Type B pancreatic cell (in vitro differentiated cells): ENCODE measurements at regions not wholly inside any gene's neighbourhood (a gene's known extent, or its start where the extent isn't known, plus 50 kb on each side); places are given as distances from the start of the nearest gene placed in this dataset.
"Not testable (repeated sequence)": the region's sequence is repeated elsewhere in the genome, so short reads cannot be mapped to it uniquely, and the experiment has no call there.

Experiments
- DNase-seq: peaks from one replicate; pipeline ENCODE4 v3.0.0; 2021; ENCODE audit warnings: mixed read lengths; ENCODE audit not compliant: unreplicated experiment; ENCODE audit errors: extremely low spot score
- H3K27ac Mint-ChIP-seq: 2 replicates; pipeline ENCODE4 v1.8.0; 2021; ENCODE audit warnings: mild to moderate bottlenecking, mixed read lengths
- H3K27me3 Mint-ChIP-seq: 2 replicates; pipeline ENCODE4 v1.8.0; 2021; ENCODE audit warnings: mixed read lengths
- H3K36me3 Mint-ChIP-seq: 2 replicates; pipeline ENCODE4 v1.8.0; 2021; ENCODE audit warnings: mixed read lengths
- H3K4me1 Mint-ChIP-seq: one replicate; pipeline ENCODE4 v1.8.0; 2021; ENCODE audit warnings: mixed read lengths; ENCODE audit not compliant: unreplicated experiment
- H3K4me3 Mint-ChIP-seq: 2 replicates; pipeline ENCODE4 v1.8.0; 2021; ENCODE audit warnings: mild to moderate bottlenecking, mixed read lengths
- H3K9me3 Mint-ChIP-seq: 2 replicates; pipeline ENCODE4 v1.8.0; 2021; ENCODE audit warnings: mixed read lengths
- TF ChIP-seq, protein P1 (sequence below): fragments of 200-600 bp; sonication (generic); conservative IDR thresholded peaks from 2 replicates; pipeline ENCODE4 v1.5.0; 2021; ENCODE audit warnings: antibody characterized with exemption, mild to moderate bottlenecking

DNA sequence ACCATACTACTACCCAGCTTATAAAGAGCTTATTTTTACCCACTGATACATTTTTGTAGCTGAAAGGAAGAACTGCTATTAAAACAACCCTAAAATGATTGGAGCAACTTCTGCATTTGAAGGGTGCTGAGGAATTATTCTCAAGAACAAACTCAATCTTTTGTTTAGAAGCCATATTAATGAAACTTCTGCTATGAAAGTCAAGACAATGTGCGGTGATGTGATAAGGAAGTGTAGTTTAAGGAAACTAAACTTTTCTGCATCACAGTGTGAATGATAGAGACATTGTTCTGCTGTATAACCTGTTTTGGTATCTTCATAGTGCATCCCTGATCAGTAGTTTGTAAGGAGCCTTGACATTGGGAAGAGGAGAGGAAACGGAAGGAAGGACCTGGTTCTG, 408.5 kb downstream of the TMEM38B start:
- H3K27me3 Mint-ChIP-seq = no peaks in the 10 kb centered on the region
- H3K4me1 Mint-ChIP-seq = no peaks in the 10 kb centered on the region
- H3K9me3 Mint-ChIP-seq = peaks cover 3% of the 10 kb centered on the region

DNA sequence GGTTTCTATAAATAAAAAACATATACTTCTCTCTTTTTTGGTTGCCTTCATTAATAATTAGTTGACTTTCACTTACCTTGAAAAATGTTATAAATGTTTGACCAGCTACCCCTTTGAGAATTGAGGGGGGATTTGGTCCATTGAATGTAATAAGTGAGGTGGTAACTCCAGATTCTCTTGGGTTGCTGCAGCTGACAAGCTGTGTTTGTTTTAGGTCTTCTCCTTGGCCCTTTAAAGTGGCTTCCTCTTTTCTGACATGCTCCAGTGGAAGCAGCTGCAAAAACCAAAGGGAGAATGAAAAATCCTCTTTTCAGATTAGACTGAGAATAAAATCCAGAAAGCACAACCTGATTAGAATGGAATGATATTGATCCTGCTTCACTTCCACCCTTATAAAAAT, 410.5 kb downstream of the TMEM38B start:
- no peak overlapping the region for H3K27ac Mint-ChIP-seq
- DNase-seq = no peak
- no peaks in the 10 kb centered on the region for H3K27me3 Mint-ChIP-seq
- H3K4me1 Mint-ChIP-seq = no peaks in the 10 kb centered on the region
- TF ChIP-seq, protein P1, sequence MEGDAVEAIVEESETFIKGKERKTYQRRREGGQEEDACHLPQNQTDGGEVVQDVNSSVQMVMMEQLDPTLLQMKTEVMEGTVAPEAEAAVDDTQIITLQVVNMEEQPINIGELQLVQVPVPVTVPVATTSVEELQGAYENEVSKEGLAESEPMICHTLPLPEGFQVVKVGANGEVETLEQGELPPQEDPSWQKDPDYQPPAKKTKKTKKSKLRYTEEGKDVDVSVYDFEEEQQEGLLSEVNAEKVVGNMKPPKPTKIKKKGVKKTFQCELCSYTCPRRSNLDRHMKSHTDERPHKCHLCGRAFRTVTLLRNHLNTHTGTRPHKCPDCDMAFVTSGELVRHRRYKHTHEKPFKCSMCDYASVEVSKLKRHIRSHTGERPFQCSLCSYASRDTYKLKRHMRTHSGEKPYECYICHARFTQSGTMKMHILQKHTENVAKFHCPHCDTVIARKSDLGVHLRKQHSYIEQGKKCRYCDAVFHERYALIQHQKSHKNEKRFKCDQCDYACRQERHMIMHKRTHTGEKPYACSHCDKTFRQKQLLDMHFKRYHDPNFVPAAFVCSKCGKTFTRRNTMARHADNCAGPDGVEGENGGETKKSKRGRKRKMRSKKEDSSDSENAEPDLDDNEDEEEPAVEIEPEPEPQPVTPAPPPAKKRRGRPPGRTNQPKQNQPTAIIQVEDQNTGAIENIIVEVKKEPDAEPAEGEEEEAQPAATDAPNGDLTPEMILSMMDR = no peak
- H3K36me3 Mint-ChIP-seq = no peaks in the 10 kb centered on the region
- H3K9me3 Mint-ChIP-seq = peaks cover 4% of the 10 kb centered on the region
- H3K4me3 Mint-ChIP-seq = no peak overlapping the region

More for the DNA sequence above, 408.5 kb downstream of the TMEM38B start:
- DNase-seq = no peak
- H3K27ac Mint-ChIP-seq = no peak overlapping the region
- H3K36me3 Mint-ChIP-seq = no peaks in the 10 kb centered on the region
- TF ChIP-seq, protein P1 = no peak
- no peak overlapping the region for H3K4me3 Mint-ChIP-seq

DNA sequence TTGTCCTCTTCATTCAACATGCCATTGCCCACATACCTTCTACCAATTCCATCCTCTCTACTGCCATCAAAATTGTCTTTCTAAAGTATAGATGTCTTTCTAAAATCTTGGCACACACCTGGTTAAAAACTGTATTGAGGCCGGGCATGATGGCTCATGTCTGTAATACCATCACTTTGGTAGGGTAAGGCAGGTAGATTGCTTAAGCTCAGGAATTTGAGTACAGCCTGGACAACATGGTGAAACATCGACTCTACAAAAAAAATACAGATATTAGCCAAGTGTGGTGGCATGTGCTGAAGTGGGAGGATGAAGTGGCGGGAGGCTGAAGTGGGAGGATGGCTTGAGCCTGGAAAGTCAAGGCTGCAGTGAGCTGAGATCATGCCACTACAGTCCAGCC, 412.1 kb downstream of the TMEM38B start:
- TF ChIP-seq, protein P1 = no peak
- H3K4me1 Mint-ChIP-seq = peaks cover 7% of the 10 kb centered on the region
- DNase-seq = no peak
- no peak overlapping the region for H3K27ac Mint-ChIP-seq
- H3K9me3 Mint-ChIP-seq = peaks cover 4% of the 10 kb centered on the region
- no peaks in the 10 kb centered on the region for H3K36me3 Mint-ChIP-seq
- H3K4me3 Mint-ChIP-seq = no peak overlapping the region
- no peaks in the 10 kb centered on the region for H3K27me3 Mint-ChIP-seq

- Mint-ChIP-seq H3K9me3 (peaks cover 4% of the 10 kb centered on the region), H3K4me1 (peaks cover 13% of the 10 kb centered on the region), H3K27me3 (no peaks in the 10 kb centered on the region), H3K36me3 (no peaks in the 10 kb centered on the region), H3K4me3 (no peak overlapping the region), H3K27ac (no peak overlapping the region)
- TF ChIP-seq, protein P1 = no peak
- no peak for DNase-seq
These were observed 413.4 kb downstream of the TMEM38B start for GRCh38 chr9:106107716-106108115.

DNA sequence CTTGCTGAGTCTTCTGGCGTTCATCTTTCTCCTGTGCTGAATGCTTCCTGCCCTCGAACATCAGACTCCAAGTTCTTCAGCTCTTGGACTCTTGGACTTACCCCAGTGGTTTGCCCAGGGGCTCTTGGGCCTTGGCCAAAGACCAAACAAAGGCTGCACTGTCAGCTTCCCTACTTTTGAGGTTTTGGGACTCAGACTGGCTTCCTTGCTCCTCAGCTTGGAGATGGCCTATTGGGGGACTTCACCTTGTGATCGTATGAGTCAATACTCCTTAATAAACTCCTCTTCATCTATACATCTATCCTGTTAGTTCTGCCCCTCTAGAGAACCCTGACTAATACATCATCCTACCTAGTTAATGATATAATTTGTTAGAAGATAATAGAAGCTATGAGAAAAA, 415.4 kb downstream of the TMEM38B start:
- not testable (repeated sequence) for H3K27ac Mint-ChIP-seq, H3K36me3 Mint-ChIP-seq, H3K27me3 Mint-ChIP-seq, H3K9me3 Mint-ChIP-seq, DNase-seq, H3K4me3 Mint-ChIP-seq
- H3K4me1 Mint-ChIP-seq = peaks cover 28% of the 10 kb centered on the region

DNA sequence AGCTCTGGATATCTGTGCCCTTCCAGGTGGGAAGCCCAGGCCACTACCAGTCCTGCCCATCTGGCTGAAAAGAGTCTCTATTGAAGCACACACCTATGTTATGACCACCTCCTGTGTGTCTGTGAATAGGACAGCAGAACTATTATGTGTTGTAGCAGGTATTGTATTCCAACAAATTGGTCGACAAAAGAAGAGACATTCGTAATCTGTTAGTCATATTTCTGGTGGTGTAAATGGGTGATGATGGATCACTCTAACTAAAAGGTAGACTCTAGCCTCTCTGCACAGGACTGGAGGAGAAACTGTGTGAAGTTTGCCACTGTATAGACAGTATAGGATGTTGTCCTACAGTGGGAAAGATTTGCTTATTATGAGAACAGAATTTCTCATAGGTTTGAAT, 416.1 kb downstream of the TMEM38B start:
- H3K9me3 Mint-ChIP-seq = peaks cover 4% of the 10 kb centered on the region
- no peaks in the 10 kb centered on the region for H3K27me3 Mint-ChIP-seq
- H3K4me1 Mint-ChIP-seq = peaks cover 28% of the 10 kb centered on the region
- H3K27ac Mint-ChIP-seq = no peak overlapping the region
- TF ChIP-seq, protein P1 = no peak
- no peak for DNase-seq
- no peaks in the 10 kb centered on the region for H3K36me3 Mint-ChIP-seq
- no peak overlapping the region for H3K4me3 Mint-ChIP-seq
